Fibroblast of villous mesenchyme (primary cell): ENCODE measurements at regions not wholly inside any gene's neighbourhood (a gene's known extent, or its start where the extent isn't known, plus 50 kb on each side); places are given as distances from the start of the nearest gene placed in this dataset.
"Not testable (repeated sequence)": the region's sequence is repeated elsewhere in the genome, so short reads cannot be mapped to it uniquely, and the experiment has no call there.

Experiments used
- DNase-seq: peaks from one replicate; pipeline ENCODE4 v3.0.0-alpha.2; 2010; ENCODE audit warnings: low read depth
- H3K4me3 ChIP-seq: 2 replicates; pipeline ENCODE4 v1.5.1; 2011; ENCODE audit warnings: low read depth, mild to moderate bottlenecking, low read length
- CTCF ChIP-seq: IDR thresholded peaks from 2 replicates; pipeline ENCODE4 v1.5.1; 2012; ENCODE audit warnings: low read depth, mild to moderate bottlenecking, low read length; ENCODE audit not compliant: insufficient read depth

DNA sequence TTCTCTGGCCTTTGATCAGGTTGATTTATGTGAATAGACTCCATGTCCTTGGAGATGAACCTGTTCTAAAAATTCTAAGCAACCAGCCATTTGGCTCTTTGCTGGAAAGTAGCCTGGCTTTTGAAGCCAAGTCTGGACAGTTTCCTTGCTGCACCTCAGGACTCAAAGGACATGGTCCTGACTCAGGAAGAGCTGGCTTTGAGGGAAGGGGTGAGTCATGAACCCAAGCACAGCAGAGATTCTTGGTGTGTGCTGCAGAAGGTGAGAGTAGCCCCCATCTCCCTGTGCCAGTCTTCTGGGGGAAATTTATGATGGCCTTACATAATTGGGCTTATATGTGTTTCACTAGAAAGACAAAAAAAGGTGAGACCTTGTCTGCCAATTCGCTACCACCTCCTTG, 287.2 kb upstream of the PLGLB2 start:
- not testable (repeated sequence) for H3K4me3 ChIP-seq, DNase-seq

GRCh38 chr2:87461671-87462070, 286.2 kb upstream of the PLGLB2 start:
- DNase-seq: not testable (repeated sequence)

DNA sequence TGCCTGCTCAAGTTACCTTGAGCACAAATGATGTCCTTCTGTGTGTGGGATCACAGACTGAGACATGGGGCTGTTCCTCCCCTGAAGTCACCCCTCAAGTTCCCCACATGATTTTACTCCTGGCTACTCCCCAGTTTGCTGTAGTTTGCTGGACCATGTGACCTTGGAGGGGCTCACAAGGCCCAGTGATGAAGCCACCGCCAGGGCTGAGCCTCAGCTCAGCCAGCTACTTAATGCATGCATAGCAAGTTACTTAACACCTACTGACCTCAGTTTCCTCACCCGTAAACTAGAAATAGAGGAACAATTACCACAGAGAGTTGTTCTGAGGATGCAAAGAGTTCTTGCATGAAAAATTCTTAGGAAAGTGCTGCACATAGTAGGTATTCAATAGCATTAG, 283.7 kb upstream of the PLGLB2 start:
- DNase-seq, H3K4me3 ChIP-seq: not testable (repeated sequence)

More at GRCh38 chr2:87461671-87462070, 286.2 kb upstream of the PLGLB2 start:
- not testable (repeated sequence) for H3K4me3 ChIP-seq

GRCh38 chr2:87465730-87466129, 282.2 kb upstream of the PLGLB2 start:
- DNase-seq, H3K4me3 ChIP-seq: not testable (repeated sequence)

- not testable (repeated sequence) for DNase-seq, H3K4me3 ChIP-seq
Measured at GRCh38 chr2:87466591-87467120, 281.2 kb upstream of the PLGLB2 start.

DNA sequence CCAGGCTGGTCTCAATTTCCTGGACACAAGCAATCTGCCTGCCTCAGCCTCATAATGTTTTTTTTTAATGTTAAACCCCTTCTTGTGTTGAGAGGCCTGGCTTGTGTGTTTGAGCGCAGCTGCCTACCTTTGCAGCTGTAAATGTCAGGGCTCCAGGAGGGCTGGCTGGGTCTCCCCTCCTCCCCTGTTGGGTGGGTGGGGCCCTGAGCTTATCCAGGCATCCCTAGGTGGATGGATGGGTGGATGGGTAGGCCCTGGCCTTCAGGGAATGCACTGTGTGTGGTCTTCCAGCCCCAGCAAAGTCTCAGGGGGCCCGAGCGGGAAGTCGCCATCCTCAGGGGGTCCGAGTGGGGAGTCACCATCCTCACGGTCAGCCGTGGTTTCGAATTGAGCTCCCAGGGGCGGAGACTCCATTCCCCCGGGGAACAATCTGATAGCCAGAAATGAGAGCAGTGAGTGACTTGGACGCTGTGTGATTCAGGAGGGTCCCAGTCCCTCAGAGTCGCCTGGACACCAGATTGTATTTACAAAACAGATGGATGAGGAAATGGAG, 279.4 kb upstream of the PLGLB2 start:
- not testable (repeated sequence) for DNase-seq, H3K4me3 ChIP-seq

DNA sequence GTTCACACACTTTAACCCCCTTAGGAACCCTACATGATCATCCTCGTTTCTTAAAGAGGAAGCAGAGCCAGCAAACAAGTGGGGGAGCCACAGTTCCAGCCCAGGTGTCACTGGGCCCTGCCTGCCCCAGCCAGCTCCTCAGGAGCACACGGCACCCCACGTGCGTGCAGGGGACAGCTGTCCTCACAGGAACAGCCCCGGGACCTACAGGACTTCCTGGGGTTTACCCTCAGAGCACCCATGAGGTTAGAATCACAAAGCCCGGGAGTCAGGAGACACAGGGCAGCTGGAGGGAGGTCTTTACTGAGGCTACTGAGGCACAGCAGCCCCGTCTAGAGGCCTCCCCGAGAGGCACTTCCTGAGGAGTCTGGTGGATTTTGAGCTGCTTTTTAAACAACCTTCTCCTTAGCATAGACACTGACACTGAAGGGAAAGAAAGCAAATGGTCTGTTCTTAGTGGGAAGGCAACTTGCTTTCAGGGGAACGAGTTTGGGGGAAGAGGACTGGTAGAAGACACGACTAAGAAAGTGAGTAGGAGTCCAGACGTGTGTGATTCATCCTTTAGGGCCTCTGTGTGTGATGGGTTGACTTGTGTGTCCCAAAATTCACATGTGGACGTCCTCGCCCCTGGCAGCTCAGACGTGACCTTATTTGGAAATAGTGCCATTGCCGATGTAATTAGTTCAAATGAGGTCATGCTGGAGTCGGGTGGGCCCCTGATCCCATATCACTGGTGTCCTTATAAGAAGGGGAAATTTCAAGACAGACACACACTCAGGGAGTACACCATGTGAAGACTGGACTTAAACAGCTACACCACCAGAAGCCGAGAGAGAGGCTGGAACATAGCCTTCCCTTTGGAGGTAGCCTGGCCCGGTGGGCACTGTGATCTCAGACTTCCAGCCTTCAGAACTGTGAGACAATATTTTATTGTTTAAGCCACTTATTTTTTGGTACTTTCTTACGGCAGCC, 278.4 kb upstream of the PLGLB2 start:
- peak; percentile 48 for DNase-seq
- not testable (repeated sequence) for H3K4me3 ChIP-seq
- peak; percentile 18 for TF ChIP-seq CTCF

- not testable (repeated sequence) for H3K4me3 ChIP-seq, DNase-seq
Measured at GRCh38 chr2:87470381-87471380, 277.2 kb upstream of the PLGLB2 start.

DNA sequence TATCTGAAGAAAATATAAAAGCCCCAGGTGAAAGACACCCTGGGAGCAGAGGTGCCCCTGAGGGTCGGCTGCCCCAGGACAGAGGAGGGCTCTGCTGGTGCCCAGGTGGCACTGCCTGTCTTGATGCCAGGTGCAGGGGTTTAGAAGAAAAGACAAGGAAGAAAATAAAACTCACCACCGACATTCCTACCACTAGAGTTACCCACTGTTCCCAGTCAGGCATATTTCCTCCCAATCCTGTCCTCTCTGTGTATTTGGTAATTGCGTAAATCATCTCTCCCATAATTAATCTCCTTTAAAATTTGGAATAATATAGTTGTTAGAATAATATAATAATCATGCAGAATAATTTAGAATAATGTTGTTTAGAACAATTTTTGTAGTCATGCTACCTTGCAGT, 276.4 kb upstream of the PLGLB2 start:
- TF ChIP-seq CTCF: peak; percentile 25
- not testable (repeated sequence) for H3K4me3 ChIP-seq, DNase-seq

- TF ChIP-seq CTCF: peak; percentile 21
- not testable (repeated sequence) for H3K4me3 ChIP-seq
- peak; percentile 69 for DNase-seq
Measured at GRCh38 chr2:87476223-87476872, 271.5 kb upstream of the PLGLB2 start.

GRCh38 chr2:87476936-87477335, 271.0 kb upstream of the PLGLB2 start:
- DNase-seq: not testable (repeated sequence)
- H3K4me3 ChIP-seq: peak overlapping the region; percentile 27

DNA sequence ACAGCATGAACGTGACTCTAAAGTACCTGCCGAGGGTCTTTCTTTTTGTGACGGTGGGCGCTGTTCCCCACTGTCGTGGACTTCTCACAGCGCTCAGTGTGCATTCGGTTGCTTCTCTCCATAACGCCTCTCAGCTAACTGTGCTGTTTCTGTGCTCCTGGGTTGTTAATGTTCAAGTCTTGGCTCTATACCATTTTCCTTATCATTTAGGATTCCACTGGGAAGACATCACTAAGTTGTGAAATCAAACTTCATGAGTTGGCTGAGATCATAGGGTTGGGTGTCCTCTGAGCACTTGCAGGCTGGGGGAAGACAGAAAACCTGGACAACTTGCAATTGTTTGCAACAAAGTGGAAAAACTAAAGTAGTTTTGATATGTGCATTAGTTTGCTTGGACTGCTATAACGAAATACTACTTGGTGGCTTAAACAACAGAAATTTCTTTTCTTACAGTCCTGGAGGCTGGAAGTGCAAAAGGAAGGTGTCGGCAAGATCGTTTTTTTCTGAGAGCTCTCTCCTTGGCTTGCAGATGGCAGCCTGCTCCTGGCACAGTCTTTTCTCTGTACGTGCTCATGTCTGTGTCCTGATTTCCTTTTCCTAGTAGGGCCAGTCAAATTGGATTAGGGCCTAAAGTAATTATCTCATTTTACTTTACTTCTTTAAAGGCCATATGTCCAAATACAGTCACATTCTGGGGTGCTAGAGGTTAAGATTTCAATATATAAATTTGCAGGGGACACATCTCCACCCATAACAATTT, 270.0 kb upstream of the PLGLB2 start:
- H3K4me3 ChIP-seq: peak overlapping the region; percentile 27

GRCh38 chr2:87478911-87479310, 269.0 kb upstream of the PLGLB2 start:
- DNase-seq, H3K4me3 ChIP-seq: not testable (repeated sequence)

More for the DNA sequence above, 270.0 kb upstream of the PLGLB2 start:
- peak; percentile 62 for DNase-seq
